Calu3 (cell line): ENCODE measurements at regions not wholly inside any gene's neighbourhood (a gene's known extent, or its start where the extent isn't known, plus 50 kb on each side); places are given as distances from the start of the nearest gene placed in this dataset.

Experiments used
- BruUV-seq: library from RNA; stranded (reverse); fragments of 400-500 nt; replicated peaks from 2 replicates; lab custom pipeline; 2021; lab: Mats Ljungman, UMichigan
- CTCF ChIA-PET: fragments of 300-600 bp; sonication (Branson Sonifier 250); formaldehyde crosslinking; loops from one replicate; lab custom pipeline; 2022; ENCODE audit warnings: antibody characterized with exemption; lab: Charles Lee
- DNase-seq: peaks from one replicate; pipeline ENCODE4 v3.0.0; 2022
- H3K27ac Mint-ChIP-seq: one replicate; pipeline ENCODE4 v1.8.0; 2022; ENCODE audit warnings: mixed read lengths; ENCODE audit not compliant: unreplicated experiment
- H3K27me3 Mint-ChIP-seq: one replicate; pipeline ENCODE4 v1.8.0; 2022; ENCODE audit warnings: mixed read lengths; ENCODE audit not compliant: unreplicated experiment
- H3K36me3 Mint-ChIP-seq: one replicate; pipeline ENCODE4 v1.8.0; 2022; ENCODE audit warnings: mild to moderate bottlenecking, moderate library complexity, mixed read lengths; ENCODE audit not compliant: insufficient read depth, unreplicated experiment
- H3K4me1 Mint-ChIP-seq: one replicate; pipeline ENCODE4 v1.8.0; 2022; ENCODE audit warnings: mild to moderate bottlenecking, low read depth, mixed read lengths; ENCODE audit not compliant: unreplicated experiment
- H3K4me3 Mint-ChIP-seq: one replicate; pipeline ENCODE4 v1.8.0; 2022; ENCODE audit warnings: mild to moderate bottlenecking, low read depth, moderate library complexity, mixed read lengths; ENCODE audit not compliant: unreplicated experiment
- H3K9me3 Mint-ChIP-seq: one replicate; pipeline ENCODE4 v1.8.0; 2022; ENCODE audit warnings: low read depth, mixed read lengths; ENCODE audit not compliant: unreplicated experiment
- CTCF ChIP-seq: fragments of 200-600 bp; IDR thresholded peaks from one replicate; pipeline ENCODE4 v1.8.0; 2022; ENCODE audit warnings: antibody characterized with exemption; ENCODE audit not compliant: unreplicated experiment
- intact Hi-C: fragments of 100-400 bp; cut with micrococcal nuclease; formaldehyde crosslinking; loops from one replicate; pipeline ENCODE4 v1.10.0; 2022; ENCODE audit not compliant: unreplicated experiment

DNA sequence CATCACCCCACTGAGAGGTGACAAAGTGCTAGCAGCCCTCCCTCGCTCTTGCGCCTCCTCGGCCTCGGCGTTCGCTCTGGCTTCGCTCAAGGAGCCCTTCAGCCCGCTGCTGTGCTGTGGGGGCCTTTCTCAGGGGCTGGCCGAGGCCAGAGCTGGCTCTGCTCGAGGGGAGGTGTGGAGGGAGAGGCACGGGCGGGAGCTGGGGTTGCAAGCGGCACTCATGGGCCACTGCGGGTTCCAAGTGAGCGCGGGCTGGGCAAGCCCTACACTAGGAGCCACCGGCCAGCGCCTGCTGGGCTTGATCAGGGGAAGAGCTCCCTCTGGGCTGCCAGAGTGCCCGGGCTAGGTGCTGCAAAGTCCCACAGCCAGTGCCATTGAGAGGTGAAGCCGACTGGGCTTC, 964.8 kb upstream of the GJE1 start:
- intact Hi-C loops: no loop called here
- no peak for TF ChIP-seq CTCF
- no peak for DNase-seq
- Mint-ChIP-seq H3K4me3 (no peak overlapping the region), H3K27me3 (no peaks in the 10 kb centered on the region), H3K4me1 (no peaks in the 10 kb centered on the region), H3K9me3 (no peaks in the 10 kb centered on the region), H3K36me3 (no peaks in the 10 kb centered on the region), H3K27ac (no peak overlapping the region)
- no TSS peak for BruUV-seq
- CTCF ChIA-PET: no interaction called here

- no peaks in the 10 kb centered on the region for H3K27me3 Mint-ChIP-seq
- no peaks in the 10 kb centered on the region for H3K9me3 Mint-ChIP-seq
- BruUV-seq: no TSS peak
- no peaks in the 10 kb centered on the region for H3K36me3 Mint-ChIP-seq
- DNase-seq: no peak
- CTCF ChIA-PET: no interaction called here
- H3K27ac Mint-ChIP-seq: no peak overlapping the region
- intact Hi-C loops: no loop called here
- no peak for TF ChIP-seq CTCF
- H3K4me1 Mint-ChIP-seq: no peaks in the 10 kb centered on the region
- H3K4me3 Mint-ChIP-seq: no peak overlapping the region
Observed at GRCh38 chr6:141165002-141165665, 967.6 kb upstream of the GJE1 start.

DNA sequence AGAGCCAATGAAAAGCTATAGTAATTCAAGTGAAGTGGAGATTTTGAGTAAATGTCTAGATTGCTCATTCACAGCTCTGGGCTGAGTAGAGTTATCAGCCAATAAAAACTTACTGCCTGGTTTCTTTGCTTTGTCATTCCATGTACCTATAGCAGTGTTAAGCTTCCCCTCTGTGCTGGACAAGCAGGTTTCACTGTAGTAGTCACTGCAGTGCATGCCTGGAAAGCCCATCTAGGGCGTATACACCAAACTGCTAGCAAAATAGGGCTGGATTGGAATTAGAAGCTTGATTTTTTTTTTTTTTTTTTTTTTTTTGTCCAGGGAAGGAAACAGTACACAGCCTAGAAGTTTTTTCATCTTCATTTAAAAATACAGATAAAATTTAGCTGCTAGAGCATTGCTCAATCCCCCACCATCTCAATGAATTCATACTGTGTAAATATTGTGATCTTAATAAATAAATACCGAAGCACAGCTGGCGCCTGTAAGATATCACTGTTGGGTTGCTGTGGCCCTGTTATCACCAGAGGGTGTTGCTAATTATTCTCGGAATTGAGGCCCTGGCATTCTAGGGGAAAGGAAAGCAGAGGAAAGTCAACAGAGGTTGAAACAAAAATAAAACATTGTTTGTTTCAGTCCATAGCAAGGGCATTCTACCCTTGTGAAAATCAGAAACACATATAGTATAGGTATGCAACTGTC, 968.5 kb upstream of the GJE1 start:
- intact Hi-C loops: no loop called here
- Mint-ChIP-seq H3K27ac (no peak overlapping the region), H3K27me3 (no peaks in the 10 kb centered on the region), H3K4me3 (no peak overlapping the region), H3K4me1 (no peaks in the 10 kb centered on the region), H3K9me3 (no peaks in the 10 kb centered on the region), H3K36me3 (no peaks in the 10 kb centered on the region)
- no TSS peak for BruUV-seq
- CTCF ChIA-PET: interaction anchor here (0.5 to 0.6 kb wide), 3 partner anchors 79 to 1028 kb away, joined by 3 to 5 read pairs (median 3); no protein-coding TSS in a partner anchor
- peak; percentile 2 for DNase-seq
- no peak for TF ChIP-seq CTCF

DNA sequence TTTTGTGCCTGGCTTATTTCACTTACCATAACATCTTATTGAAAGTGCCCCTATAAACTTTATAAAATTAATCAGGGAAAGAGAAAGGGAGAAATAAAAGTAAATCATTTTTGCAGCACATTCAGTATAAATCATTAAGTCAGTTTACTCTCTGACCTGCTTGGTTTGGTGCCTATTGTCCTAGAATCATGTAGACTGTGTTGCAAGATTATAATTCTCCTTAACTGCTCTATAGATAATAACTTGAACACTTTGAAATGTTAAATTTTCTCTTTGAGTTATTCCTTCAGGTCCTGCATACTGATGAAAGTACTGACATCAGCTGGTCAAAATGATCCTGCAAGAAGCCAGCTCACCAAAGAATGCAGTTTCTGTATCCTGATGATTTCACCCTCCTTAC, 969.6 kb upstream of the GJE1 start:
- Mint-ChIP-seq H3K27me3 (no peaks in the 10 kb centered on the region), H3K9me3 (no peaks in the 10 kb centered on the region), H3K4me3 (no peak overlapping the region), H3K36me3 (no peaks in the 10 kb centered on the region), H3K27ac (no peak overlapping the region), H3K4me1 (no peaks in the 10 kb centered on the region)
- DNase-seq: no peak
- no TSS peak for BruUV-seq
- intact Hi-C loops: no loop called here
- CTCF ChIA-PET: no interaction called here
- no peak for TF ChIP-seq CTCF
